Mucosa of descending colon (tissue), 3 donors: ENCODE measurements at regions not wholly inside any gene's neighbourhood (a gene's known extent, or its start where the extent isn't known, plus 50 kb on each side); places are given as distances from the start of the nearest gene placed in this dataset.

Experiments
- ATAC-seq: fragments of 200-7000 bp; cut with Tn5 transposase; one replicate; pipeline ENCODE4 v1.9.1; 2020; ENCODE audit warnings: mild to moderate bottlenecking, moderate library complexity
- DNase-seq, 3 donors: peaks; one replicate each; pipeline ENCODE4 v3.0.0-alpha.2; 2020
- H3K36me3 ChIP-seq: fragments of 200-600 bp; one replicate; pipeline ENCODE4 v1.8.0; 2021; ENCODE audit warnings: low read depth, mild to moderate bottlenecking
- H3K4me1 ChIP-seq: fragments of 200-600 bp; one replicate; pipeline ENCODE4 v1.8.0; 2021; ENCODE audit warnings: low read depth, mild to moderate bottlenecking
- H3K4me3 ChIP-seq: fragments of 200-600 bp; one replicate; pipeline ENCODE4 v1.8.0; 2021; ENCODE audit warnings: mild to moderate bottlenecking
- H3K9me3 ChIP-seq: fragments of 200-600 bp; one replicate; pipeline ENCODE4 v1.8.0; 2021; ENCODE audit warnings: mild to moderate bottlenecking
- intact Hi-C, 2 donors: fragments of 100-400 bp; cut with DNase I in 1 of 2; cut with micrococcal nuclease in 1 of 2; formaldehyde crosslinking; loops; one replicate each; pipeline versions ENCODE4 v1.11.0 to v1.11.1; 2022; cut with DNase I, micrococcal nuclease
- TF ChIP-seq, protein P1 (sequence below): fragments of 200-600 bp; IDR thresholded peaks from one replicate; pipeline ENCODE4 v1.8.0; 2022; ENCODE audit warnings: antibody characterized with exemption, mild to moderate bottlenecking
- donor health status: DM: no; HTN: no; CAD: no; lungs with moderate emphysema.
- donor health status: DM: no; HTN: no; CAD: no.
- donor health status: DM: no; HTN: yes; CAD: no.

DNA sequence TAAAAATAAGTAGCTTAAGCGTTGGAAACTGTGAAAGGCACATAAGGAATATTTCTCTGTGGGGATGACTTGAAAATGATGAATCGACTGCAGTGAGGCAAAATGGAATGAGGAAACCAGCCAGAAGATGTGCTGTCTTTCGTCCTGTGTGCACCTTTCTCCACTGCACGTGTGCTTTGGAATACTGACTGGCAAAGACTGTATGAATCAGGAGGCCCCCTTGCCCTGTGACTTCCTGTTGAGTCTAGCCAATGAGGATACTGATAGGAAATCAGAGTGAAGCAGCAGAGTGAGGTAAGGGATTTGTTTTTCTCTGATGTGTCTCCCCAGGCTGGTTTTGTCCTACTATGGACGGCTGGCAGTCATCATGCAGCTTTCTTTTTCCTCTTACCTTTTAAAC, 118.2 kb upstream of the ADGRL4 start:
- intact Hi-C loops, result no loop called here
- ATAC-seq (no peak), DNase-seq (no peak)
- no peaks in the 10 kb centered on the region for H3K4me1 ChIP-seq
- no peak overlapping the region for H3K4me3 ChIP-seq
- H3K9me3 ChIP-seq, result no peaks in the 10 kb centered on the region
- H3K36me3 ChIP-seq, result no peaks in the 10 kb centered on the region
- TF ChIP-seq, protein P1, sequence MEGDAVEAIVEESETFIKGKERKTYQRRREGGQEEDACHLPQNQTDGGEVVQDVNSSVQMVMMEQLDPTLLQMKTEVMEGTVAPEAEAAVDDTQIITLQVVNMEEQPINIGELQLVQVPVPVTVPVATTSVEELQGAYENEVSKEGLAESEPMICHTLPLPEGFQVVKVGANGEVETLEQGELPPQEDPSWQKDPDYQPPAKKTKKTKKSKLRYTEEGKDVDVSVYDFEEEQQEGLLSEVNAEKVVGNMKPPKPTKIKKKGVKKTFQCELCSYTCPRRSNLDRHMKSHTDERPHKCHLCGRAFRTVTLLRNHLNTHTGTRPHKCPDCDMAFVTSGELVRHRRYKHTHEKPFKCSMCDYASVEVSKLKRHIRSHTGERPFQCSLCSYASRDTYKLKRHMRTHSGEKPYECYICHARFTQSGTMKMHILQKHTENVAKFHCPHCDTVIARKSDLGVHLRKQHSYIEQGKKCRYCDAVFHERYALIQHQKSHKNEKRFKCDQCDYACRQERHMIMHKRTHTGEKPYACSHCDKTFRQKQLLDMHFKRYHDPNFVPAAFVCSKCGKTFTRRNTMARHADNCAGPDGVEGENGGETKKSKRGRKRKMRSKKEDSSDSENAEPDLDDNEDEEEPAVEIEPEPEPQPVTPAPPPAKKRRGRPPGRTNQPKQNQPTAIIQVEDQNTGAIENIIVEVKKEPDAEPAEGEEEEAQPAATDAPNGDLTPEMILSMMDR, result no peak

DNA sequence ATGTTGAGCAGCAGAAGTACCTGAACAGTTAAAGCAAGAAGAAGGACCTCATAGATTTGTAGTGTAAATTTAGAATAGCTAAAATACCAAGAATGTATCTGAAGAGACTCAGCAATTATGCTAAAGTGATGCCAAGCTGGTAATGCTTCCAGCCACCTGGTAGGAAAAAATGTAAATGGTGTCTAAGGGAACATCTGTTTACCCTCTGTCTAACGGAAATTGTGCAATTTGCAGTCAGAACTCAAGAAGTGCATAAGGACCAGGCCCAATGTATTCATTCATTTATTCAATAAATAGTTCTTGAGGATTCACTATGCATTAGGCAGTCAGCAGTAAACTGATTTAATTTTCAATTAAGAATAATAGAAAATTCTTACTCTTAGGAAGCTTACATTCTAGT, 116.0 kb upstream of the ADGRL4 start:
- H3K9me3 ChIP-seq, result no peaks in the 10 kb centered on the region
- no peaks in the 10 kb centered on the region for H3K4me1 ChIP-seq
- DNase-seq, result no peak
- intact Hi-C loops, result no loop called here
- H3K36me3 ChIP-seq, result no peaks in the 10 kb centered on the region
- no peak overlapping the region for H3K4me3 ChIP-seq
- ATAC-seq, result no peak
- TF ChIP-seq, protein P1, result no peak

DNA sequence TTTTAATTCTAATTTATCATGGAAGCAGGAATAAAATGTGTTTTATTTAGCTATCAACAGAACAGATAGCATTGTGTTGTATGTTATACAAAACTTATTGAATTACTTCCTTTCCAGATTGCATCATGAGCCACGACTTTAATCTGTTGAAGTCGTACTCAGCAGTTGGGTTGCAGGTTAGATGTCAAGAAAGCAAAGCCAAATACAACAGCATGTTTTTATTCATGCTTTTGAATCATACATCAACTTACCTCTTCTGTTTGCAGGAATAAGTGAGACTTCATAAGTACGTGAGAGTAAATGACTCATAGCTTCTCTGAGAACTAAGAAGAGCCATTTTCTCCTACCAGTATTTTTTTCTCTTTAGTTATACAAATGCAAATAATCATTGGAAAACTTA, 110.8 kb upstream of the ADGRL4 start:
- Histone ChIP-seq H3K9me3 (no peaks in the 10 kb centered on the region), H3K36me3 (no peaks in the 10 kb centered on the region), H3K4me3 (no peak overlapping the region), H3K4me1 (no peaks in the 10 kb centered on the region)
- ATAC-seq (no peak), DNase-seq (no peak)
- intact Hi-C loops, result no loop called here
- TF ChIP-seq, protein P1, result no peak

DNA sequence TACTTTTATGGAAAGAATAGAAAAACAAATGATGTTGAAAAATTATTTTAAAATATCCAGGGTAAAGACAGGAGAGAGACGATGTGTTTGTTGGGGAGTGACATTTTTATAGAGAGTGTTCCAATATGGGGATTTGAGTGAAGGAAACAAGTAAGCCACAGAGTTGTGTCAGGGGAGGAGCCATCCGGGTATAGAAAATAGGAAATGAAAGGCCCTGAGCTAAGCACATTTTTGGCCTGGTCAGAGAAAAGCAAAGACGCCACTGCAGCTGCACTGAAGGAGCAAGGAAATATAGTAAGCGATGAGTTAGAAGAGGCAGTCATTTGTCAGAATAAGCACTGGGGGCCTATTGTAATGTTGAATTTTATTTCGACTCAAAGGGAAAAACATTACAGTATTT, 107.3 kb upstream of the ADGRL4 start:
- H3K9me3 ChIP-seq, result no peaks in the 10 kb centered on the region
- no peaks in the 10 kb centered on the region for H3K36me3 ChIP-seq
- H3K4me1 ChIP-seq, result no peaks in the 10 kb centered on the region
- TF ChIP-seq, protein P1, result no peak
- intact Hi-C loops, result no loop called here
- no peak for ATAC-seq
- DNase-seq, result peak in 1 of 3 donors; percentile 1
- no peak overlapping the region for H3K4me3 ChIP-seq

DNA sequence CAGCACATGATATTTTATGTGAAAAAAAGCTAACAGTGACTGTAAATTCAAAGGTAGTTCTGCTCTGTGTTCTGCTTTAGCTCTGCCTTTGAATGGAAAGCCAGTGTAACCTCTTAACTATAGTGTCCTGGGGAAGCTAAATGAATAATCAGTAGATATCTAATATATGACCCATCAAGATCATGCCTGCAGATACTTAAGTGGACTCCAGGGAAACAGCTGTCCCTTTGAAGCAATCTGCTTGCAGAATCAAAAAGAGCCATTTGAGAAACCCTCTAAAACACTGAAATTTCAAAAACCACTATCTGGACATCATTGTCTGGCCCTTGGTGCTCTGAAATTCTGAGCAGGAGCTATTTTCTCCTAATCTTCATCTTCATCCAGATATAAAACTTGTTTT, 104.2 kb upstream of the ADGRL4 start:
- TF ChIP-seq, protein P1, result no peak
- ATAC-seq, result no peak
- no peak overlapping the region for H3K4me3 ChIP-seq
- H3K36me3 ChIP-seq, result no peaks in the 10 kb centered on the region
- intact Hi-C loops, result no loop called here
- DNase-seq, result no peak
- H3K9me3 ChIP-seq, result no peaks in the 10 kb centered on the region
- no peaks in the 10 kb centered on the region for H3K4me1 ChIP-seq

DNA sequence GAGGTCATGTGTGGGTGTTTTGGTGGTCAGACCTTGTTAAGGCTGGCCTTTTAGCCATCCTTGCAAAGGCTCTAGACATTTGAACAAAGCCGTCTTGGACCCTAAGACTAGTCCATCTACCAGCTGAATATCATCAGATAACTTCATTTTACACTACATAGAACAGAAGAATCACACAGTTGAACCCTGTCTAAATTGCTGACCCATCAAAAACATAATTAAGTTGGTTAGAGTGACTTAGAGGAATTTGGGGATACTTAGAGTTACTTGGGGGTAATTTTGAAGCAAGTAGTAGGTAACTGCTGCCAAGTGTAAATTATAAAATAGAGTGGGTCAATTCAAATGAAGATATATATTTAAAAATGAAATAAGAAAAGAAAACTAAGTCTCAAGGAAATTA, 102.9 kb upstream of the ADGRL4 start:
- no peak for DNase-seq
- H3K4me3 ChIP-seq, result no peak overlapping the region
- no peaks in the 10 kb centered on the region for H3K4me1 ChIP-seq
- TF ChIP-seq, protein P1, result no peak
- no peaks in the 10 kb centered on the region for H3K9me3 ChIP-seq
- no peaks in the 10 kb centered on the region for H3K36me3 ChIP-seq
- ATAC-seq, result no peak
- intact Hi-C loops, result no loop called here
